ENCODE measurements at regions not wholly inside any gene's neighbourhood (a gene's known extent, or its start where the extent isn't known, plus 50 kb on each side); places are given as distances from the start of the nearest gene placed in this dataset.

DNA sequence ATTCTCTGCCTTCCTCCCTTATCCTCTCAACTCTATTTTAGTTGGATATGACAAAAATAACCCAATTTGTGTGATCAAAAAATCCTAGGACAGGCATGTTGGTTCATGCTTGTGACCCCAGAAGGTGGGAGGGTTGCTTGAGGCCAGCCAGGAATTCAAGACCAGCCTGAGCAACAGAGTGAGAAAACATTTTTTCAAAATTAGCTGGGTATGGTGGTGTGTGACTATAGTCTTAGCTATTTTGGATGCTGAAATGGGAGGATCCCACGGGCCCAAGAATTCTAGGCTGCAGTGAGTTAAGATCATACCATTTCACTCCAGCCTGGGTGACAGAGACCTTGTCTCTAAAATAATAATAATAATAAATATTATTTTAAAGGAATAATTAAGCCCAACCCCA lies 1383.1 kb upstream of the ADGRL2 start:
- intact Hi-C loops (cut with micrococcal nuclease; ENCODE audit: unreplicated experiment), result no loop called here
- Histone ChIP-seq H2AFZ (ENCODE audit: low read length) (no peak overlapping the region), H3K79me2 (ENCODE audit: insufficient read depth, low read length) (no peaks in the 10 kb centered on the region), H3K36me3 (replicated peaks in 1 of 2; ENCODE audit: control insufficient read depth in 1 of 2, insufficient read depth in 2 of 2, low read length in 2 of 2) (no peaks in the 10 kb centered on the region), H3K27ac (ENCODE audit: extremely low read length, insufficient read depth, low read length) (no peak overlapping the region), H3K4me3 (replicated peaks in 1 of 3; ENCODE audit: insufficient read depth in 1 of 3, low read depth in 2 of 3, low read length in 3 of 3) (no peak overlapping the region), H4K20me1 (ENCODE audit: insufficient read depth, low read length) (no peaks in the 10 kb centered on the region), H3K27me3 (ENCODE audit: control insufficient read depth in 1 of 2, insufficient read depth in 2 of 2, low read length in 2 of 2) (no peaks in the 10 kb centered on the region), H3K9me3 (ENCODE audit: low read length) (peaks cover 42% of the 10 kb centered on the region), H3K9ac (ENCODE audit: insufficient read depth, low read depth, low read length) (no peak overlapping the region), H3K4me1 (ENCODE audit: insufficient read depth, low read length) (no peaks in the 10 kb centered on the region), H3K4me2 (ENCODE audit: low read depth, low read length) (no peak overlapping the region)
- ATAC-seq (no peak), DNase-seq (ENCODE audit: low spot score) (no peak), FAIRE-seq (no peak)
- in situ Hi-C loops (cut with HindIII; ENCODE audit: extremely low pct_ligation_motif_present, low pct_unique_long_range_greater_than_20kb), result no loop called here
- ChIA-PET POLR2A (no interaction called here), CTCF (ENCODE audit: low intra/inter-chr PET ratio, low total read pairs) (no interaction called here)
- 0% methylated on average over 1 of the region's 1 CpG for WGBS (ENCODE audit: low lambda C conversion rate)
- no TSS peak for BruUV-seq (replicated peaks)
- TF ChIP-seq ZNF782 (CRISPR knock-in tag; IDR thresholded peaks at IDR 0.05; ENCODE audit: borderline replicate concordance) (no peak), ZSCAN25 (CRISPR knock-in tag; IDR thresholded peaks at IDR 0.05) (no peak), ZNF33B (CRISPR knock-in tag; IDR thresholded peaks at IDR 0.05) (no peak), ISL2 (CRISPR knock-in tag; IDR thresholded peaks at IDR 0.05) (no peak), STAT5B (CRISPR knock-in tag; IDR thresholded peaks at IDR 0.05) (no peak), ZNF790 (CRISPR knock-in tag; IDR thresholded peaks at IDR 0.05; ENCODE audit: borderline replicate concordance) (no peak), SRSF9 (IDR thresholded peaks at IDR 0.05; ENCODE audit: borderline replicate concordance, insufficient read depth, low read depth, low read length, poor library complexity, severe bottlenecking) (no peak), ZFP36L2 (CRISPR knock-in tag; IDR thresholded peaks at IDR 0.05) (no peak), ZNF616 (CRISPR knock-in tag; IDR thresholded peaks at IDR 0.05; ENCODE audit: low read depth) (no peak), RELA (CRISPR knock-in tag; IDR thresholded peaks at IDR 0.05) (no peak), HOXA9 (CRISPR knock-in tag; IDR thresholded peaks at IDR 0.05; ENCODE audit: borderline replicate concordance) (no peak), CHD2 (IDR thresholded peaks at IDR 0.05; ENCODE audit: low read depth, low read length) (no peak), KDM5A (IDR thresholded peaks at IDR 0.05; ENCODE audit: borderline replicate concordance, low read length) (no peak)
- TF ChIP-seq, protein P1, sequence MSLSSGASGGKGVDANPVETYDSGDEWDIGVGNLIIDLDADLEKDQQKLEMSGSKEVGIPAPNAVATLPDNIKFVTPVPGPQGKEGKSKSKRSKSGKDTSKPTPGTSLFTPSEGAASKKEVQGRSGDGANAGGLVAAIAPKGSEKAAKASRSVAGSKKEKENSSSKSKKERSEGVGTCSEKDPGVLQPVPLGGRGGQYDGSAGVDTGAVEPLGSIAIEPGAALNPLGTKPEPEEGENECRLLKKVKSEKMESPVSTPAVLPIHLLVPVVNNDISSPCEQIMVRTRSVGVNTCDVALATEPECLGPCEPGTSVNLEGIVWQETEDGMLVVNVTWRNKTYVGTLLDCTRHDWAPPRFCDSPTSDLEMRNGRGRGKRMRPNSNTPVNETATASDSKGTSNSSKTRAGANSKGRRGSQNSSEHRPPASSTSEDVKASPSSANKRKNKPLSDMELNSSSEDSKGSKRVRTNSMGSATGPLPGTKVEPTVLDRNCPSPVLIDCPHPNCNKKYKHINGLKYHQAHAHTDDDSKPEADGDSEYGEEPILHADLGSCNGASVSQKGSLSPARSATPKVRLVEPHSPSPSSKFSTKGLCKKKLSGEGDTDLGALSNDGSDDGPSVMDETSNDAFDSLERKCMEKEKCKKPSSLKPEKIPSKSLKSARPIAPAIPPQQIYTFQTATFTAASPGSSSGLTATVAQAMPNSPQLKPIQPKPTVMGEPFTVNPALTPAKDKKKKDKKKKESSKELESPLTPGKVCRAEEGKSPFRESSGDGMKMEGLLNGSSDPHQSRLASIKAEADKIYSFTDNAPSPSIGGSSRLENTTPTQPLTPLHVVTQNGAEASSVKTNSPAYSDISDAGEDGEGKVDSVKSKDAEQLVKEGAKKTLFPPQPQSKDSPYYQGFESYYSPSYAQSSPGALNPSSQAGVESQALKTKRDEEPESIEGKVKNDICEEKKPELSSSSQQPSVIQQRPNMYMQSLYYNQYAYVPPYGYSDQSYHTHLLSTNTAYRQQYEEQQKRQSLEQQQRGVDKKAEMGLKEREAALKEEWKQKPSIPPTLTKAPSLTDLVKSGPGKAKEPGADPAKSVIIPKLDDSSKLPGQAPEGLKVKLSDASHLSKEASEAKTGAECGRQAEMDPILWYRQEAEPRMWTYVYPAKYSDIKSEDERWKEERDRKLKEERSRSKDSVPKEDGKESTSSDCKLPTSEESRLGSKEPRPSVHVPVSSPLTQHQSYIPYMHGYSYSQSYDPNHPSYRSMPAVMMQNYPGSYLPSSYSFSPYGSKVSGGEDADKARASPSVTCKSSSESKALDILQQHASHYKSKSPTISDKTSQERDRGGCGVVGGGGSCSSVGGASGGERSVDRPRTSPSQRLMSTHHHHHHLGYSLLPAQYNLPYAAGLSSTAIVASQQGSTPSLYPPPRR (CRISPR knock-in tag; IDR thresholded peaks at IDR 0.05; ENCODE audit: borderline replicate concordance), result no peak
- TF ChIP-seq, protein P2, sequence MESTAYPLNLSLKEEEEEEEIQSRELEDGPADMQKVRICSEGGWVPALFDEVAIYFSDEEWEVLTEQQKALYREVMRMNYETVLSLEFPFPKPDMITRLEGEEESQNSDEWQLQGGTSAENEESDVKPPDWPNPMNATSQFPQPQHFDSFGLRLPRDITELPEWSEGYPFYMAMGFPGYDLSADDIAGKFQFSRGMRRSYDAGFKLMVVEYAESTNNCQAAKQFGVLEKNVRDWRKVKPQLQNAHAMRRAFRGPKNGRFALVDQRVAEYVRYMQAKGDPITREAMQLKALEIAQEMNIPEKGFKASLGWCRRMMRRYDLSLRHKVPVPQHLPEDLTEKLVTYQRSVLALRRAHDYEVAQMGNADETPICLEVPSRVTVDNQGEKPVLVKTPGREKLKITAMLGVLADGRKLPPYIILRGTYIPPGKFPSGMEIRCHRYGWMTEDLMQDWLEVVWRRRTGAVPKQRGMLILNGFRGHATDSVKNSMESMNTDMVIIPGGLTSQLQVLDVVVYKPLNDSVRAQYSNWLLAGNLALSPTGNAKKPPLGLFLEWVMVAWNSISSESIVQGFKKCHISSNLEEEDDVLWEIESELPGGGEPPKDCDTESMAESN (CRISPR knock-in tag; conservative IDR thresholded peaks at IDR 0.05), result no peak

All from HepG2 (cell line).